ENCODE measurements at regions not wholly inside any gene's neighbourhood (a gene's known extent, or its start where the extent isn't known, plus 50 kb on each side); places are given as distances from the start of the nearest gene placed in this dataset.

- H3K27me3 ChIP-seq (ENCODE audit: control insufficient read depth in 1 of 2, insufficient read depth in 2 of 2, low read length in 2 of 2) = no peaks in the 10 kb centered on the region
- H3K9me3 ChIP-seq (ENCODE audit: low read length) = no peaks in the 10 kb centered on the region
- H3K4me1 ChIP-seq (ENCODE audit: insufficient read depth, low read length) = no peaks in the 10 kb centered on the region
- H3K9ac ChIP-seq (ENCODE audit: low read length) = no peak overlapping the region
- H3K27ac ChIP-seq (ENCODE audit: low read depth, low read length) = no peak overlapping the region
- H3K4me3 ChIP-seq (ENCODE audit: low read depth in 1 of 2, low read length in 2 of 2) = no peak overlapping the region
- no peaks in the 10 kb centered on the region for H3K36me3 ChIP-seq (ENCODE audit: insufficient read depth, low read length)
Observed at GRCh38 chr5:125214080-125214479, 467.6 kb upstream of the ZNF608 start.

GRCh38 chr5:125215593-125215992 lies 469.2 kb upstream of the ZNF608 start:
- H3K27me3 ChIP-seq (ENCODE audit: control insufficient read depth in 1 of 2, insufficient read depth in 2 of 2, low read length in 2 of 2) = no peaks in the 10 kb centered on the region
- no peak overlapping the region for H3K9ac ChIP-seq (ENCODE audit: low read length)
- no peaks in the 10 kb centered on the region for H3K9me3 ChIP-seq (ENCODE audit: low read length)
- no peak overlapping the region for H3K4me3 ChIP-seq (ENCODE audit: low read depth in 1 of 2, low read length in 2 of 2)
- no peak overlapping the region for H3K27ac ChIP-seq (ENCODE audit: low read depth, low read length)
- no peaks in the 10 kb centered on the region for H3K4me1 ChIP-seq (ENCODE audit: insufficient read depth, low read length)
- no peaks in the 10 kb centered on the region for H3K36me3 ChIP-seq (ENCODE audit: insufficient read depth, low read length)

GRCh38 chr5:125219710-125220109 lies 473.3 kb upstream of the ZNF608 start:
- Histone ChIP-seq H3K27ac (ENCODE audit: low read depth, low read length) (no peak overlapping the region), H3K4me1 (ENCODE audit: insufficient read depth, low read length) (no peaks in the 10 kb centered on the region), H3K9me3 (ENCODE audit: low read length) (no peaks in the 10 kb centered on the region), H3K4me3 (ENCODE audit: low read depth in 1 of 2, low read length in 2 of 2) (no peak overlapping the region), H3K27me3 (ENCODE audit: control insufficient read depth in 1 of 2, insufficient read depth in 2 of 2, low read length in 2 of 2) (no peaks in the 10 kb centered on the region), H3K9ac (ENCODE audit: low read length) (no peak overlapping the region), H3K36me3 (ENCODE audit: insufficient read depth, low read length) (no peaks in the 10 kb centered on the region)

GRCh38 chr5:125220284-125220683 lies 473.8 kb upstream of the ZNF608 start:
- Histone ChIP-seq H3K36me3 (ENCODE audit: insufficient read depth, low read length) (no peaks in the 10 kb centered on the region), H3K27me3 (ENCODE audit: control insufficient read depth in 1 of 2, insufficient read depth in 2 of 2, low read length in 2 of 2) (no peaks in the 10 kb centered on the region), H3K9ac (ENCODE audit: low read length) (no peak overlapping the region), H3K9me3 (ENCODE audit: low read length) (no peaks in the 10 kb centered on the region), H3K4me3 (ENCODE audit: low read depth in 1 of 2, low read length in 2 of 2) (no peak overlapping the region), H3K27ac (ENCODE audit: low read depth, low read length) (no peak overlapping the region), H3K4me1 (ENCODE audit: insufficient read depth, low read length) (no peaks in the 10 kb centered on the region)

GRCh38 chr5:125222597-125223240 lies 476.3 kb upstream of the ZNF608 start:
- H3K36me3 ChIP-seq (ENCODE audit: insufficient read depth, low read length) = no peaks in the 10 kb centered on the region
- no peak overlapping the region for H3K9ac ChIP-seq (ENCODE audit: low read length)
- no peaks in the 10 kb centered on the region for H3K9me3 ChIP-seq (ENCODE audit: low read length)
- H3K4me1 ChIP-seq (ENCODE audit: insufficient read depth, low read length) = no peaks in the 10 kb centered on the region
- no peaks in the 10 kb centered on the region for H3K27me3 ChIP-seq (ENCODE audit: control insufficient read depth in 1 of 2, insufficient read depth in 2 of 2, low read length in 2 of 2)
- H3K4me3 ChIP-seq (ENCODE audit: low read depth in 1 of 2, low read length in 2 of 2) = no peak overlapping the region
- H3K27ac ChIP-seq (ENCODE audit: low read depth, low read length) = no peak overlapping the region

GRCh38 chr5:125225424-125225823 lies 479.0 kb upstream of the ZNF608 start:
- no peaks in the 10 kb centered on the region for H3K4me1 ChIP-seq (ENCODE audit: insufficient read depth, low read length)

DNA sequence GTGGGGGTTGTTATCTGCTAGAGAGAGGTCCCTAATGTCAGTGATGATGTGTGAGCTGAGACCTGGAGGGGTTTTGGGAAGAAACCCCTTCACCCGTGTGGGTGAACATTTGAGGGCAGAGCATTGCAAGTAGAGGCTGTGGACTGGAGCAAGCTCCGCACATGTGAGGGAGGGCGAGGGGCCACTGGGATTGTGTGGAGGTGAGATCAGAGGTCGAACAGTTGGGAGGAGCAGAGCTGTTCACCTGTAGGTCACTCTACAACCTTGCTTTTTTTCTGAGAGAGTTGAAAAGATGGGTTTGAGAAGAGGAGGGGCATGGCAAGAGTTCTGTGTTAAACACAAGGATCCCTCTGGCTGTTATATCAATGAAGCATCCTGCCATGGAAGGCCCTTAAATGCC lies 480.4 kb upstream of the ZNF608 start:
- H3K36me3 ChIP-seq (ENCODE audit: insufficient read depth, low read length) = no peaks in the 10 kb centered on the region
- no peaks in the 10 kb centered on the region for H3K4me1 ChIP-seq (ENCODE audit: insufficient read depth, low read length)
- no peak overlapping the region for H3K4me3 ChIP-seq (ENCODE audit: low read depth in 1 of 2, low read length in 2 of 2)
- H3K9me3 ChIP-seq (ENCODE audit: low read length) = no peaks in the 10 kb centered on the region
- no peak overlapping the region for H3K27ac ChIP-seq (ENCODE audit: low read depth, low read length)
- no peak overlapping the region for H3K9ac ChIP-seq (ENCODE audit: low read length)
- H3K27me3 ChIP-seq (ENCODE audit: control insufficient read depth in 1 of 2, insufficient read depth in 2 of 2, low read length in 2 of 2) = no peaks in the 10 kb centered on the region

More at GRCh38 chr5:125225424-125225823, 479.0 kb upstream of the ZNF608 start:
- Histone ChIP-seq H3K27ac (ENCODE audit: low read depth, low read length) (no peak overlapping the region), H3K4me3 (ENCODE audit: low read depth in 1 of 2, low read length in 2 of 2) (no peak overlapping the region), H3K9ac (ENCODE audit: low read length) (no peak overlapping the region), H3K36me3 (ENCODE audit: insufficient read depth, low read length) (no peaks in the 10 kb centered on the region), H3K27me3 (ENCODE audit: control insufficient read depth in 1 of 2, insufficient read depth in 2 of 2, low read length in 2 of 2) (no peaks in the 10 kb centered on the region), H3K9me3 (ENCODE audit: low read length) (no peaks in the 10 kb centered on the region)

GRCh38 chr5:125227333-125228095 lies 481.1 kb upstream of the ZNF608 start:
- H3K27ac ChIP-seq (ENCODE audit: low read depth, low read length) = no peak overlapping the region
- no peaks in the 10 kb centered on the region for H3K36me3 ChIP-seq (ENCODE audit: insufficient read depth, low read length)
- no peaks in the 10 kb centered on the region for H3K9me3 ChIP-seq (ENCODE audit: low read length)
- no peaks in the 10 kb centered on the region for H3K4me1 ChIP-seq (ENCODE audit: insufficient read depth, low read length)
- H3K9ac ChIP-seq (ENCODE audit: low read length) = no peak overlapping the region
- no peaks in the 10 kb centered on the region for H3K27me3 ChIP-seq (ENCODE audit: control insufficient read depth in 1 of 2, insufficient read depth in 2 of 2, low read length in 2 of 2)
- no peak overlapping the region for H3K4me3 ChIP-seq (ENCODE audit: low read depth in 1 of 2, low read length in 2 of 2)

- Histone ChIP-seq H3K4me1 (ENCODE audit: insufficient read depth, low read length) (no peaks in the 10 kb centered on the region), H3K36me3 (ENCODE audit: insufficient read depth, low read length) (no peaks in the 10 kb centered on the region), H3K27me3 (ENCODE audit: control insufficient read depth in 1 of 2, insufficient read depth in 2 of 2, low read length in 2 of 2) (no peaks in the 10 kb centered on the region), H3K9me3 (ENCODE audit: low read length) (no peaks in the 10 kb centered on the region), H3K4me3 (ENCODE audit: low read depth in 1 of 2, low read length in 2 of 2) (no peak overlapping the region), H3K9ac (ENCODE audit: low read length) (no peak overlapping the region), H3K27ac (ENCODE audit: low read depth, low read length) (no peak overlapping the region)
Observed at GRCh38 chr5:125228363-125229070, 482.1 kb upstream of the ZNF608 start.

DNA sequence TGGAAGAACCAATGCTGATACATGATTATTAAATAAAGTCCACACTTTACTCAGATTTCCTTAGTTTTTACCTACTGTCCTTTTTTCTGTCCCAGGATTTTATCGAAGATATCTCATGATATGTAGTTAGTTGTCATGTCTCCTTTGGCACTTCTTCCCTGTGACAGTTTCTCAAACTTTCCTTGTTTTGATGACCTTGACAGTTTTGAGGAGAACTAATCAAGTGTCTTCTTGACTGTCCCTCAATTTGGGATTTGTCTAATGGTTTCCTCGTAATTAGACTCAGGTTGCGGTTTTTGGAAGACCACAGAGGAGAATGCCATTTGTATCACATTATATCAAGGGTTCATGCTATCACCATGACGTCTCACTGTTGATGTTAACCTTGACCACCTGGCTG lies 483.1 kb upstream of the ZNF608 start:
- Histone ChIP-seq H3K4me1 (ENCODE audit: insufficient read depth, low read length) (no peaks in the 10 kb centered on the region), H3K27ac (ENCODE audit: low read depth, low read length) (no peak overlapping the region), H3K9ac (ENCODE audit: low read length) (no peak overlapping the region), H3K4me3 (ENCODE audit: low read depth in 1 of 2, low read length in 2 of 2) (no peak overlapping the region), H3K9me3 (ENCODE audit: low read length) (no peaks in the 10 kb centered on the region), H3K27me3 (ENCODE audit: control insufficient read depth in 1 of 2, insufficient read depth in 2 of 2, low read length in 2 of 2) (no peaks in the 10 kb centered on the region), H3K36me3 (ENCODE audit: insufficient read depth, low read length) (no peaks in the 10 kb centered on the region)

DNA sequence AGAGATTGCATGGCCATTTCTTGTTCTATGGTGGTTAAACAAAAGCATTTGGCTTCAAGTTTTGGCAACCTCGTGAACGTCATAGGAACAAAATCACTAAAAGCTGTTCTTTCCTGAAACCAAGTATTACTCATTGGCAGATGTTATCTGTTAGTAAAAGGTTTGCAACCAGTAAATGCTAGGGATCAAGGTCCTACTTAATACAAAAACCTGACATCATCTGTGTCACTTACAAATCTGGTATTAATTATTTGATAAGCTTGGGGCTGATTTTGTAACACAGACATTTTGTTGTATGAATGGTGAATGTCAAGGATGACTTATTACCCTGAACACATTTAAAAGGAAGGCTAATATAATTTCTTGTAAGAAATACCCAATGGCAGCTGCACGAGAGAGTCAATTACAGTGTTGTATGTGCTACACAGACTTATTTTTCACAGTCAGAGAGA lies 486.4 kb upstream of the ZNF608 start:
- H3K4me3 ChIP-seq (ENCODE audit: low read depth in 1 of 2, low read length in 2 of 2) = no peak overlapping the region
- no peaks in the 10 kb centered on the region for H3K9me3 ChIP-seq (ENCODE audit: low read length)
- H3K27me3 ChIP-seq (ENCODE audit: control insufficient read depth in 1 of 2, insufficient read depth in 2 of 2, low read length in 2 of 2) = no peaks in the 10 kb centered on the region
- no peaks in the 10 kb centered on the region for H3K4me1 ChIP-seq (ENCODE audit: insufficient read depth, low read length)
- no peak overlapping the region for H3K9ac ChIP-seq (ENCODE audit: low read length)
- H3K36me3 ChIP-seq (ENCODE audit: insufficient read depth, low read length) = no peaks in the 10 kb centered on the region
- H3K27ac ChIP-seq (ENCODE audit: low read depth, low read length) = no peak overlapping the region

All from muscle layer of colon (tissue), 2 donors.